ENCODE measurements at regions not wholly inside any gene's neighbourhood (a gene's known extent, or its start where the extent isn't known, plus 50 kb on each side); places are given as distances from the start of the nearest gene placed in this dataset.

GRCh38 chr2:150900913-150901312 lies 360.8 kb downstream of the RBM43 start:
- DNase-seq (ENCODE audit: low spot score) (no peak), ATAC-seq (ENCODE audit: low FRiP score) (no peak)
- no peak for TF ChIP-seq CTCF (IDR thresholded peaks at IDR 0.05)

- TF ChIP-seq CTCF (IDR thresholded peaks at IDR 0.05), result no peak
- ATAC-seq (ENCODE audit: low FRiP score) (no peak), DNase-seq (ENCODE audit: low spot score) (no peak)
Measured at GRCh38 chr2:150895968-150896367, 365.7 kb downstream of the RBM43 start.

- TF ChIP-seq CTCF (IDR thresholded peaks at IDR 0.05), result no peak
- DNase-seq (ENCODE audit: low spot score) (no peak), ATAC-seq (ENCODE audit: low FRiP score) (no peak)
Measured at GRCh38 chr2:150889141-150889540, 372.5 kb downstream of the RBM43 start.

GRCh38 chr2:150888337-150888736 lies 373.3 kb downstream of the RBM43 start:
- ATAC-seq (ENCODE audit: low FRiP score) (peak; percentile 49), DNase-seq (ENCODE audit: low spot score) (no peak)
- no peak for TF ChIP-seq CTCF (IDR thresholded peaks at IDR 0.05)

GRCh38 chr2:150887926-150888325 lies 373.7 kb downstream of the RBM43 start:
- TF ChIP-seq CTCF (IDR thresholded peaks at IDR 0.05), result no peak
- DNase-seq (ENCODE audit: low spot score), result no peak
- ATAC-seq (ENCODE audit: low FRiP score), result no peak

- ATAC-seq (ENCODE audit: low FRiP score), result no peak
- TF ChIP-seq CTCF (IDR thresholded peaks at IDR 0.05), result no peak
Measured at GRCh38 chr2:150885774-150886386, 375.8 kb downstream of the RBM43 start.

GRCh38 chr2:150885236-150885635 lies 376.4 kb downstream of the RBM43 start:
- DNase-seq (ENCODE audit: low spot score), result no peak
- ATAC-seq (ENCODE audit: low FRiP score), result no peak
- no peak for TF ChIP-seq CTCF (IDR thresholded peaks at IDR 0.05)

More at GRCh38 chr2:150885774-150886386, 375.8 kb downstream of the RBM43 start:
- DNase-seq (ENCODE audit: low spot score), result no peak

All from omental fat pad (tissue), 3 donors.